ENCODE measurements at regions not wholly inside any gene's neighbourhood (a gene's known extent, or its start where the extent isn't known, plus 50 kb on each side); places are given as distances from the start of the nearest gene placed in this dataset.

- no peak for TF ChIP-seq POLR2A (IDR thresholded peaks at IDR 0.05)
- TF ChIP-seq CTCF (IDR thresholded peaks at IDR 0.05) = no peak
Measured at GRCh38 chr20:22437354-22437753, 147.0 kb downstream of the FOXA2 start.

Measured in testis (tissue), 2 donors.